ENCODE measurements at regions not wholly inside any gene's neighbourhood (a gene's known extent, or its start where the extent isn't known, plus 50 kb on each side); places are given as distances from the start of the nearest gene placed in this dataset.

DNA sequence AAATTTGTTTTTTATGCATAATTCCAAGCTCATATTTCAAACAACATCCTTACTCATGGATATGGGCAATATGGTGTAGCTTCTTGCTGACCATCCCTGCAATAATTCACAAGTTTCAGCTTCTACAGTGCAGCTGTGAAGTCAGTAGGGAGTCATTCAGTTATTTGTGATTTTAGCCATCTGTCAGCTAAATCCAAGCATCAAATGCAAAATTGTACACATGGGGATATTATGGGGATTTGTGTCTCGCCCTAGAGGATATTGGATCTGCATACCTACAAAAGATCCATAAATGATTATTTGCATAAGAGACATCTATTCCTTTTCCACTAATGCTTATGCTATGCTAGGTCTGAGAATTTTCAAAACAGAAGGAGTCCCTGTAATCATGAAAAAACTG, 217.9 kb upstream of the SLITRK5 start:
- TF ChIP-seq ZNF121 (CRISPR knock-in tag; IDR thresholded peaks at IDR 0.05): no peak
- TF ChIP-seq, protein P1, sequence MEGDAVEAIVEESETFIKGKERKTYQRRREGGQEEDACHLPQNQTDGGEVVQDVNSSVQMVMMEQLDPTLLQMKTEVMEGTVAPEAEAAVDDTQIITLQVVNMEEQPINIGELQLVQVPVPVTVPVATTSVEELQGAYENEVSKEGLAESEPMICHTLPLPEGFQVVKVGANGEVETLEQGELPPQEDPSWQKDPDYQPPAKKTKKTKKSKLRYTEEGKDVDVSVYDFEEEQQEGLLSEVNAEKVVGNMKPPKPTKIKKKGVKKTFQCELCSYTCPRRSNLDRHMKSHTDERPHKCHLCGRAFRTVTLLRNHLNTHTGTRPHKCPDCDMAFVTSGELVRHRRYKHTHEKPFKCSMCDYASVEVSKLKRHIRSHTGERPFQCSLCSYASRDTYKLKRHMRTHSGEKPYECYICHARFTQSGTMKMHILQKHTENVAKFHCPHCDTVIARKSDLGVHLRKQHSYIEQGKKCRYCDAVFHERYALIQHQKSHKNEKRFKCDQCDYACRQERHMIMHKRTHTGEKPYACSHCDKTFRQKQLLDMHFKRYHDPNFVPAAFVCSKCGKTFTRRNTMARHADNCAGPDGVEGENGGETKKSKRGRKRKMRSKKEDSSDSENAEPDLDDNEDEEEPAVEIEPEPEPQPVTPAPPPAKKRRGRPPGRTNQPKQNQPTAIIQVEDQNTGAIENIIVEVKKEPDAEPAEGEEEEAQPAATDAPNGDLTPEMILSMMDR (IDR thresholded peaks at IDR 0.05): no peak
- no peak for TF ChIP-seq CREM (CRISPR knock-in tag; IDR thresholded peaks at IDR 0.05)
- no peak for TF ChIP-seq SP1 (CRISPR knock-in tag; conservative IDR thresholded peaks at IDR 0.05)
- TF ChIP-seq, protein P2, sequence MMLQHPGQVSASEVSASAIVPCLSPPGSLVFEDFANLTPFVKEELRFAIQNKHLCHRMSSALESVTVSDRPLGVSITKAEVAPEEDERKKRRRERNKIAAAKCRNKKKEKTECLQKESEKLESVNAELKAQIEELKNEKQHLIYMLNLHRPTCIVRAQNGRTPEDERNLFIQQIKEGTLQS (CRISPR knock-in tag; conservative IDR thresholded peaks at IDR 0.05): no peak
- no peak for TF ChIP-seq KAT7 (CRISPR knock-in tag; IDR thresholded peaks at IDR 0.05; ENCODE audit: borderline replicate concordance)
- TF ChIP-seq ETV6 (CRISPR knock-in tag; IDR thresholded peaks at IDR 0.05): no peak

Measured in WTC11 (cell line).